Left ventricle myocardium inferior (tissue), 1 donor: ENCODE measurements at regions not wholly inside any gene's neighbourhood (a gene's known extent, or its start where the extent isn't known, plus 50 kb on each side); places are given as distances from the start of the nearest gene placed in this dataset.

ENCODE experiments used
- DNase-seq: peaks from one replicate; pipeline ENCODE4 v3.0.0-alpha.2; 2020
- H3K27ac ChIP-seq: fragments of 200-600 bp; replicated peaks from 2 replicates; pipeline ENCODE4 v1.8.0; 2021
- H3K27me3 ChIP-seq: fragments of 200-600 bp; 2 replicates; pipeline ENCODE4 v1.8.0; 2021; ENCODE audit warnings: low read depth
- H3K36me3 ChIP-seq: fragments of 200-600 bp; 2 replicates; pipeline ENCODE4 v1.8.0; 2021
- H3K4me1 ChIP-seq: fragments of 200-600 bp; 2 replicates; pipeline ENCODE4 v1.8.0; 2021
- H3K4me3 ChIP-seq: fragments of 200-600 bp; 2 replicates; pipeline ENCODE4 v1.8.0; 2021; ENCODE audit warnings: mild to moderate bottlenecking, moderate library complexity
- H3K9me3 ChIP-seq: fragments of 200-600 bp; replicated peaks from 2 replicates; pipeline ENCODE4 v1.8.0; 2021
- CTCF ChIP-seq: fragments of 200-600 bp; IDR thresholded peaks from 2 replicates; pipeline ENCODE4 v1.8.0; 2021; ENCODE audit warnings: antibody characterized with exemption, mild to moderate bottlenecking, borderline replicate concordance
- intact Hi-C: fragments of 100-400 bp; cut with micrococcal nuclease; formaldehyde crosslinking; loops from one replicate; pipeline ENCODE4 v1.11.0; 2022
- donor health status: DM: no; HTN: yes; CAD: no; lungs with severe emphysema.

DNA sequence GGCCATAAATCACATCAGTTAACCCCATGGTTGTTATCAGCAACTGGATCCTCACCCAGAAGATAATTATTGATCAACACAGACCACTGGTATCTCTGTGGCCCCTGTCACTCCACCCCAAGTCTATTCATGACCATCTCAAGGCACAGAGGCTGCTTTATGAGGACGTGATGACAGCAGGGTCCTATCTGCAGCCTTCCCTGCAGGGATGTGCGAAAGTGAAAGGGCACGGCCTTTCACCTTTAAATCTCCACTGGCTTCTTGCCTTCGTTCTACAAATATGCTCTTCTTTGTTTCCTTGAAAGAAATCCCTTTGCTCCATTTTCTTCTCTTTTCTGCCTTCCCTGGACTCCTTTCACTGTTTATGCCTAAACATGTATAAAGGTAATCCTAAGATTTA lies 170.6 kb upstream of the EDNRA start:
- H3K27me3 ChIP-seq, result no peaks in the 10 kb centered on the region
- intact Hi-C loops, result no loop called here
- no peak for TF ChIP-seq CTCF
- no peak overlapping the region for H3K4me3 ChIP-seq
- H3K27ac ChIP-seq, result no peak overlapping the region
- H3K9me3 ChIP-seq, result no peaks in the 10 kb centered on the region
- no peaks in the 10 kb centered on the region for H3K4me1 ChIP-seq
- no peak for DNase-seq
- H3K36me3 ChIP-seq, result no peaks in the 10 kb centered on the region

- H3K4me3 ChIP-seq, result no peak overlapping the region
- no peak overlapping the region for H3K27ac ChIP-seq
- H3K4me1 ChIP-seq, result no peaks in the 10 kb centered on the region
- no peak for DNase-seq
- intact Hi-C loops, result no loop called here
- no peaks in the 10 kb centered on the region for H3K9me3 ChIP-seq
- no peaks in the 10 kb centered on the region for H3K36me3 ChIP-seq
- TF ChIP-seq CTCF, result no peak
- H3K27me3 ChIP-seq, result no peaks in the 10 kb centered on the region
Observed at GRCh38 chr4:147311956-147312355, 168.9 kb upstream of the EDNRA start.

DNA sequence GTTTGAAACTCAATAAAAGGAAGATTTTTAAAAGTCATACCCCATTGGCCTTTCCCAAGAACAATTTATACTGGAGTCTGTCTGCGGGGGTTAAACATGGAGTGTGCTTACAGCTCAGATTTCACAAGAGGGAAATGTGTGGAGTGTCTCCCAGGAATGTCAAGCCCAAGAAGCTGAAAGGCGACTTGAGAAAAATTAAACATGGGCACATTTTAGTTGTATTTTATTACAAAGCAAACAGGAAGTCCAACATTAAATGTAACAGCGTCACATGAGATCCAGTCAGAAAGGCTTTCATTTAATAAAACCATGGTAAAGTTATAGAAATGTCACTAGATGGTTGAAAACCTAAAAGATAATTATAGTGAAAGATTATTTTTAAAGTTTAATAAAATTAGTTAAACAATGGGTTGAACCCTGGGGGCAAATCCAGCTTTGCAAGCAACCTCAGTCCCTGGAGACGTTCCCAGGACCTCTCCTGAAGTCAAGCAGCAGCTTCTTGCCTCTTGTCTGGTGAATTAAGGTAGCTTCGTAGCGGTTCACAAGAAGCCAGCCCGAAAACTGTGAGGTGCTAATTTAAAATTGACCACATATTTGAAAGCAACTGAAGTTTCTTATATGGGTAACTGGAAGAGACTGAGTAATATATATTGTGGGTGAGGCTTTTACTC lies 168.4 kb upstream of the EDNRA start:
- Histone ChIP-seq H3K27me3 (no peaks in the 10 kb centered on the region), H3K4me3 (no peak overlapping the region), H3K9me3 (no peaks in the 10 kb centered on the region), H3K27ac (no peak overlapping the region), H3K4me1 (no peaks in the 10 kb centered on the region), H3K36me3 (no peaks in the 10 kb centered on the region)
- DNase-seq, result no peak
- TF ChIP-seq CTCF, result no peak
- intact Hi-C loops, result no loop called here

GRCh38 chr4:147313108-147313507 lies 167.8 kb upstream of the EDNRA start:
- H3K36me3 ChIP-seq, result no peaks in the 10 kb centered on the region
- H3K27me3 ChIP-seq, result no peaks in the 10 kb centered on the region
- no peak for TF ChIP-seq CTCF
- intact Hi-C loops, result no loop called here
- H3K27ac ChIP-seq, result no peak overlapping the region
- no peaks in the 10 kb centered on the region for H3K4me1 ChIP-seq
- no peak for DNase-seq
- H3K4me3 ChIP-seq, result no peak overlapping the region
- no peaks in the 10 kb centered on the region for H3K9me3 ChIP-seq

- intact Hi-C loops, result no loop called here
- Histone ChIP-seq H3K36me3 (no peaks in the 10 kb centered on the region), H3K27me3 (no peaks in the 10 kb centered on the region), H3K4me1 (peaks cover 9% of the 10 kb centered on the region), H3K4me3 (no peak overlapping the region), H3K9me3 (no peaks in the 10 kb centered on the region), H3K27ac (no peak overlapping the region)
- DNase-seq, result no peak
- no peak for TF ChIP-seq CTCF
Observed at GRCh38 chr4:147318586-147318985, 162.3 kb upstream of the EDNRA start.

DNA sequence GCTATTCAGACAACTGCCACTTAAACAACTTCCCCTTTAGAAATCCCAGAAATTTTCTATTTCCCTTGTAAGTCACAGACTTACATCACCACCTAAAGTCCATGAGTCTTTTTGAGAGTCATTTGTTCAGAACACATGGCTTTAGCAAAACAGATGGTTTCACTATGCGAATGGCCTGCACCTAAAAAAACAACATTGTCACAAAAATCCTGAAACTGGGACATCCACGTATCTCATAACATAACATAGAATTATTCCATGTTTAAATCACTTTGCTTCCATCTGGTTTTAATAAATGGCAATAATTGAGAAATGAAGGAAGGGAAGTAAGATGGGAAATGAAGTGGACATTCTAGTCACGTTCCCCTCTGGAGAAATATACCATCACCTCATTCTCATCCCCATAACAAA lies 155.3 kb upstream of the EDNRA start:
- H3K27me3 ChIP-seq, result no peaks in the 10 kb centered on the region
- peaks cover 42% of the 10 kb centered on the region for H3K4me1 ChIP-seq
- no peak overlapping the region for H3K4me3 ChIP-seq
- no peaks in the 10 kb centered on the region for H3K9me3 ChIP-seq
- no peak for DNase-seq
- no peak for TF ChIP-seq CTCF
- intact Hi-C loops, result no loop called here
- H3K36me3 ChIP-seq, result no peaks in the 10 kb centered on the region
- H3K27ac ChIP-seq, result peak overlapping the region; percentile 39
